Uterus (tissue), 3 donors: ENCODE measurements at regions not wholly inside any gene's neighbourhood (a gene's known extent, or its start where the extent isn't known, plus 50 kb on each side); places are given as distances from the start of the nearest gene placed in this dataset.

Experiments used
- DNase-seq, 2 donors: peaks; one replicate each; pipeline ENCODE4 v3.0.0-alpha.2; 2019 to 2020
- H3K27ac ChIP-seq, 2 donors: fragments of 200-600 bp; sonication (generic); 1 replicate in 1 of 2; 2 replicates in 1 of 2; pipeline ENCODE4 v1.5.1; 2016 to 2018
- H3K27me3 ChIP-seq, 2 donors: fragments of 200-600 bp; sonication (generic); one replicate each; pipeline ENCODE4 v1.5.1; 2018 to 2019; ENCODE audit warnings: control low read depth in 1 of 2
- H3K36me3 ChIP-seq, 2 donors: fragments of 200-600 bp; sonication (generic); one replicate each; pipeline ENCODE4 v1.5.1; 2019; ENCODE audit warnings: control low read depth in 1 of 2
- H3K4me1 ChIP-seq, 2 donors: fragments of 200-600 bp; sonication (generic); one replicate each; pipeline ENCODE4 v1.5.1; 2018 to 2019; ENCODE audit warnings: control low read depth in 1 of 2
- H3K4me3 ChIP-seq, 2 donors: fragments of 200-600 bp; sonication (generic); 1 replicate in 1 of 2; 2 replicates in 1 of 2; pipeline ENCODE4 v1.5.1; 2018 to 2019; ENCODE audit warnings: mild to moderate bottlenecking in 1 of 2
- H3K9me3 ChIP-seq, 2 donors: fragments of 200-600 bp; sonication (generic); one replicate each; pipeline ENCODE4 v1.5.1; 2019; ENCODE audit warnings: control low read depth in 1 of 2
- CTCF ChIP-seq, 4 experiments: fragments of 200-600 bp in 2 of 4; fragments of 450-650 bp in 2 of 4; sonication (generic) in 2 of 4; IDR thresholded peaks; one replicate each; pipeline ENCODE4 v1.5.1; 2016 to 2019; ENCODE audit warnings: antibody characterized with exemption in 4 of 4, mild to moderate bottlenecking in 2 of 4, moderate library complexity in 1 of 4
- POLR2A ChIP-seq, 2 donors: fragments of 450-650 bp; IDR thresholded peaks; one replicate each; pipeline ENCODE4 v1.6.1; 2016; ENCODE audit warnings: antibody characterized with exemption in 2 of 2, mild to moderate bottlenecking in 1 of 2, moderate library complexity in 1 of 2
- intact Hi-C: fragments of 100-400 bp; cut with DNase I; formaldehyde crosslinking; loops from one replicate; pipeline ENCODE4 v1.15.1; 2023; ENCODE audit warnings: low total_unique reads
- donor health status: DM: yes; HTN: yes; CAD: no.

- Histone ChIP-seq H3K27ac (no peak overlapping the region), H3K36me3 (no peaks in the 10 kb centered on the region), H3K4me3 (no peak overlapping the region), H3K4me1 (no peaks in the 10 kb centered on the region), H3K27me3 (no peaks in the 10 kb centered on the region), H3K9me3 (no peaks in the 10 kb centered on the region)
- DNase-seq: no peak
- no peak for TF ChIP-seq POLR2A (IDR thresholded peaks at IDR 0.05)
- TF ChIP-seq CTCF (IDR thresholded peaks at IDR 0.05): no peak
- intact Hi-C loops: no loop called here
These were observed 245.7 kb upstream of the CNTN4 start for GRCh38 chr3:1852950-1853349.

GRCh38 chr3:1855841-1856240, 242.8 kb upstream of the CNTN4 start:
- no peak for TF ChIP-seq POLR2A (IDR thresholded peaks at IDR 0.05)
- no peak for TF ChIP-seq CTCF (IDR thresholded peaks at IDR 0.05)
- intact Hi-C loops: no loop called here
- H3K36me3 ChIP-seq: no peaks in the 10 kb centered on the region

GRCh38 chr3:1870738-1871137, 227.9 kb upstream of the CNTN4 start:
- H3K27me3 ChIP-seq: no peaks in the 10 kb centered on the region
- H3K9me3 ChIP-seq: no peaks in the 10 kb centered on the region
- no peak for DNase-seq
- H3K27ac ChIP-seq: no peak overlapping the region
- intact Hi-C loops: no loop called here
- no peak for TF ChIP-seq POLR2A (IDR thresholded peaks at IDR 0.05)
- TF ChIP-seq CTCF (IDR thresholded peaks at IDR 0.05): no peak
- H3K36me3 ChIP-seq: no peaks in the 10 kb centered on the region
- H3K4me3 ChIP-seq: no peak overlapping the region
- H3K4me1 ChIP-seq: no peaks in the 10 kb centered on the region

More at GRCh38 chr3:1855841-1856240, 242.8 kb upstream of the CNTN4 start:
- H3K4me3 ChIP-seq: no peak overlapping the region
- no peaks in the 10 kb centered on the region for H3K9me3 ChIP-seq
- H3K4me1 ChIP-seq: no peaks in the 10 kb centered on the region
- H3K27ac ChIP-seq: no peak overlapping the region
- no peaks in the 10 kb centered on the region for H3K27me3 ChIP-seq
- no peak for DNase-seq

- no peak for TF ChIP-seq CTCF (IDR thresholded peaks at IDR 0.05)
- TF ChIP-seq POLR2A (IDR thresholded peaks at IDR 0.05): no peak
- DNase-seq: no peak
- no peaks in the 10 kb centered on the region for H3K4me1 ChIP-seq
- no peak overlapping the region for H3K4me3 ChIP-seq
- intact Hi-C loops: no loop called here
- no peaks in the 10 kb centered on the region for H3K36me3 ChIP-seq
- no peaks in the 10 kb centered on the region for H3K9me3 ChIP-seq
- H3K27ac ChIP-seq: no peak overlapping the region
- no peaks in the 10 kb centered on the region for H3K27me3 ChIP-seq
These were observed 215.1 kb upstream of the CNTN4 start for GRCh38 chr3:1883534-1883933.

- Histone ChIP-seq H3K9me3 (no peaks in the 10 kb centered on the region), H3K27me3 (no peaks in the 10 kb centered on the region), H3K4me3 (no peak overlapping the region), H3K4me1 (no peaks in the 10 kb centered on the region), H3K27ac (no peak overlapping the region), H3K36me3 (no peaks in the 10 kb centered on the region)
- intact Hi-C loops: no loop called here
- no peak for DNase-seq
- no peak for TF ChIP-seq CTCF (IDR thresholded peaks at IDR 0.05)
- TF ChIP-seq POLR2A (IDR thresholded peaks at IDR 0.05): no peak
These were observed 206.2 kb upstream of the CNTN4 start for GRCh38 chr3:1892459-1892858.
